ENCODE measurements at regions not wholly inside any gene's neighbourhood (a gene's known extent, or its start where the extent isn't known, plus 50 kb on each side); places are given as distances from the start of the nearest gene placed in this dataset.

- no peak for TF ChIP-seq Cebpa-rat (IDR thresholded peaks at IDR 0.05)
- Histone ChIP-seq H3K27ac (no peak overlapping the region), H3K4me3 (no peak overlapping the region), H3K27me3 (no peaks in the 10 kb centered on the region), H3K9ac (no peak overlapping the region), H4K20me1 (no peaks in the 10 kb centered on the region), H3K4me1 (peaks cover 0 to 7% (median 0%) of the 10 kb centered on the region in 10 experiments; a peak in 2 of 20 replicates), H3K4me2 (no peak overlapping the region), H3K36me3 (no peaks in the 10 kb centered on the region), H3K9me3 (replicated peaks in 1 of 11) (peaks cover 9 to 20% (median 13%) of the 10 kb centered on the region in 11 experiments; a peak in 20 of 22 replicates)
These were observed 698.6 kb upstream of the NRP1 start for GRCh38 chr10:34033078-34033477.

- Histone ChIP-seq H4K20me1 (no peaks in the 10 kb centered on the region), H3K9me3 (replicated peaks in 1 of 11) (peaks cover 9 to 20% (median 13%) of the 10 kb centered on the region in 11 experiments; a peak in 20 of 22 replicates), H3K27ac (no peak overlapping the region), H3K4me3 (no peak overlapping the region), H3K27me3 (no peaks in the 10 kb centered on the region), H3K4me1 (peaks cover 0 to 7% (median 0%) of the 10 kb centered on the region in 10 experiments; a peak in 2 of 20 replicates), H3K4me2 (no peak overlapping the region), H3K9ac (no peak overlapping the region), H3K36me3 (no peaks in the 10 kb centered on the region)
- no peak for TF ChIP-seq Cebpa-rat (IDR thresholded peaks at IDR 0.05)
These were observed 698.1 kb upstream of the NRP1 start for GRCh38 chr10:34032564-34032963.

GRCh38 chr10:34031400-34031799 is 696.9 kb upstream of the NRP1 start:
- H3K4me1 ChIP-seq, result peaks cover 0 to 7% (median 0%) of the 10 kb centered on the region in 10 experiments; a peak in 2 of 20 replicates
- H3K4me3 ChIP-seq, result no peak overlapping the region
- H3K4me2 ChIP-seq, result no peak overlapping the region; a peak in 1 of 22 replicates
- H3K27me3 ChIP-seq, result no peaks in the 10 kb centered on the region
- H4K20me1 ChIP-seq, result no peaks in the 10 kb centered on the region
- H3K9ac ChIP-seq, result no peak overlapping the region
- no peak overlapping the region for H3K27ac ChIP-seq
- TF ChIP-seq Cebpa-rat (IDR thresholded peaks at IDR 0.05), result no peak
- H3K9me3 ChIP-seq (replicated peaks in 1 of 11), result peaks cover 9 to 20% (median 13%) of the 10 kb centered on the region in 11 experiments; a peak in 20 of 22 replicates
- H3K36me3 ChIP-seq, result no peaks in the 10 kb centered on the region

GRCh38 chr10:34029455-34029854 is 695.0 kb upstream of the NRP1 start:
- Histone ChIP-seq H3K9ac (no peak overlapping the region), H3K27me3 (no peaks in the 10 kb centered on the region), H3K36me3 (no peaks in the 10 kb centered on the region), H3K4me1 (peaks cover 0 to 7% (median 0%) of the 10 kb centered on the region in 10 experiments; a peak in 2 of 20 replicates), H3K4me3 (no peak overlapping the region), H3K9me3 (replicated peaks in 1 of 11) (peaks cover 0 to 13% (median 1%) of the 10 kb centered on the region in 11 experiments; a peak in 11 of 22 replicates), H3K27ac (no peak overlapping the region), H4K20me1 (no peaks in the 10 kb centered on the region), H3K4me2 (no peak overlapping the region)
- TF ChIP-seq Cebpa-rat (IDR thresholded peaks at IDR 0.05), result no peak

- Histone ChIP-seq H3K27me3 (no peaks in the 10 kb centered on the region), H3K27ac (no peak overlapping the region), H3K4me3 (no peak overlapping the region), H3K4me2 (no peak overlapping the region), H3K9ac (no peak overlapping the region), H4K20me1 (no peaks in the 10 kb centered on the region), H3K9me3 (replicated peaks in 1 of 11) (peaks cover 0 to 9% (median 0%) of the 10 kb centered on the region in 11 experiments; a peak in 7 of 22 replicates), H3K36me3 (no peaks in the 10 kb centered on the region), H3K4me1 (peaks cover 0 to 7% (median 0%) of the 10 kb centered on the region in 10 experiments; a peak in 2 of 20 replicates)
- TF ChIP-seq Cebpa-rat (IDR thresholded peaks at IDR 0.05), result no peak
These were observed 694.5 kb upstream of the NRP1 start for GRCh38 chr10:34028936-34029335.

- H3K4me1 ChIP-seq, result 0 out of 20 replicates have a peak, but pooled peaks cover 0 to 4% (median 0%) of the 10 kb centered on the region in 10 experiments
- no peak overlapping the region for H3K27ac ChIP-seq
- no peak overlapping the region for H3K9ac ChIP-seq
- no peaks in the 10 kb centered on the region for H4K20me1 ChIP-seq
- no peaks in the 10 kb centered on the region for H3K27me3 ChIP-seq
- H3K9me3 ChIP-seq (replicated peaks in 1 of 11), result peaks cover 0 to 15% (median 0%) of the 10 kb centered on the region in 11 experiments; a peak in 5 of 22 replicates
- no peaks in the 10 kb centered on the region for H3K36me3 ChIP-seq
- H3K4me3 ChIP-seq, result no peak overlapping the region
- TF ChIP-seq Cebpa-rat (IDR thresholded peaks at IDR 0.05), result no peak
- no peak overlapping the region for H3K4me2 ChIP-seq
These were observed 690.4 kb upstream of the NRP1 start for GRCh38 chr10:34024693-34025425.

GRCh38 chr10:34024282-34024681 is 689.8 kb upstream of the NRP1 start:
- no peak overlapping the region for H3K4me3 ChIP-seq
- H3K9ac ChIP-seq, result no peak overlapping the region
- H3K4me1 ChIP-seq, result 0 out of 20 replicates have a peak, but pooled peaks cover 0 to 4% (median 0%) of the 10 kb centered on the region in 10 experiments
- no peak overlapping the region for H3K4me2 ChIP-seq
- H3K36me3 ChIP-seq, result no peaks in the 10 kb centered on the region
- H3K27ac ChIP-seq, result no peak overlapping the region
- no peaks in the 10 kb centered on the region for H3K27me3 ChIP-seq
- peaks cover 0 to 15% (median 0%) of the 10 kb centered on the region in 11 experiments; a peak in 5 of 22 replicates for H3K9me3 ChIP-seq (replicated peaks in 1 of 11)
- no peaks in the 10 kb centered on the region for H4K20me1 ChIP-seq
- TF ChIP-seq Cebpa-rat (IDR thresholded peaks at IDR 0.05), result no peak

GRCh38 chr10:34022195-34022594 is 687.7 kb upstream of the NRP1 start:
- peaks cover 0 to 15% (median 0%) of the 10 kb centered on the region in 11 experiments; a peak in 5 of 22 replicates for H3K9me3 ChIP-seq (replicated peaks in 1 of 11)
- H4K20me1 ChIP-seq, result no peaks in the 10 kb centered on the region
- no peak for TF ChIP-seq Cebpa-rat (IDR thresholded peaks at IDR 0.05)
- no peaks in the 10 kb centered on the region for H3K36me3 ChIP-seq
- no peak overlapping the region for H3K4me2 ChIP-seq
- no peak overlapping the region for H3K27ac ChIP-seq
- H3K4me3 ChIP-seq, result no peak overlapping the region
- peaks cover 0 to 9% (median 2%) of the 10 kb centered on the region in 10 experiments; a peak in 5 of 20 replicates for H3K4me1 ChIP-seq
- no peak overlapping the region for H3K9ac ChIP-seq
- no peaks in the 10 kb centered on the region for H3K27me3 ChIP-seq

GRCh38 chr10:34018784-34019183 is 684.3 kb upstream of the NRP1 start:
- Histone ChIP-seq H3K27ac (no peak overlapping the region), H3K4me2 (no peak overlapping the region), H4K20me1 (no peaks in the 10 kb centered on the region), H3K9me3 (replicated peaks in 1 of 11) (peaks cover 0 to 7% (median 0%) of the 10 kb centered on the region in 11 experiments; a peak in 1 of 22 replicates), H3K27me3 (no peaks in the 10 kb centered on the region), H3K4me1 (peaks cover 0 to 6% (median 2%) of the 10 kb centered on the region in 10 experiments; a peak in 5 of 20 replicates), H3K36me3 (no peaks in the 10 kb centered on the region), H3K9ac (no peak overlapping the region), H3K4me3 (no peak overlapping the region)
- no peak for TF ChIP-seq Cebpa-rat (IDR thresholded peaks at IDR 0.05)

Measured in BLaER1 treated with 17β-estradiol and CSF1 and Interleukin-3, amounts not matched to agents 10 nM and 100 nM (cell line).